Mesothelial cell of epicardium (in vitro differentiated cells): ENCODE measurements at regions not wholly inside any gene's neighbourhood (a gene's known extent, or its start where the extent isn't known, plus 50 kb on each side); places are given as distances from the start of the nearest gene placed in this dataset.

ENCODE experiments used
- DNase-seq, 2 experiments: peaks; one replicate each; pipeline ENCODE4 v3.0.0; 2021; ENCODE audit warnings: low spot score in 2 of 2; ENCODE audit not compliant: unreplicated experiment in 2 of 2
- H3K27ac Mint-ChIP-seq: 2 replicates; pipeline ENCODE4 v1.8.0; 2021; ENCODE audit warnings: mixed read lengths
- H3K27me3 Mint-ChIP-seq: 2 replicates; pipeline ENCODE4 v1.8.0; 2021; ENCODE audit warnings: low read depth, mixed read lengths
- H3K36me3 Mint-ChIP-seq: 2 replicates; pipeline ENCODE4 v1.8.0; 2021; ENCODE audit warnings: mixed read lengths
- H3K4me1 Mint-ChIP-seq: 2 replicates; pipeline ENCODE4 v1.8.0; 2021; ENCODE audit warnings: mixed read lengths
- H3K4me3 Mint-ChIP-seq: 2 replicates; pipeline ENCODE4 v1.8.0; 2021; ENCODE audit warnings: mild to moderate bottlenecking, moderate library complexity, mixed read lengths
- H3K9me3 Mint-ChIP-seq: 2 replicates; pipeline ENCODE4 v1.8.0; 2021; ENCODE audit warnings: mixed read lengths
- TF ChIP-seq, protein P1 (sequence below): fragments of 200-600 bp; sonication (generic); IDR thresholded peaks from one replicate; pipeline ENCODE4 v1.5.0; 2021; ENCODE audit warnings: antibody characterized with exemption; ENCODE audit not compliant: unreplicated experiment

- Mint-ChIP-seq H3K4me3 (no peak overlapping the region), H3K4me1 (no peaks in the 10 kb centered on the region)
These were observed 133.9 kb downstream of the CAAP1 start for GRCh38 chr9:26758655-26759054.

DNA sequence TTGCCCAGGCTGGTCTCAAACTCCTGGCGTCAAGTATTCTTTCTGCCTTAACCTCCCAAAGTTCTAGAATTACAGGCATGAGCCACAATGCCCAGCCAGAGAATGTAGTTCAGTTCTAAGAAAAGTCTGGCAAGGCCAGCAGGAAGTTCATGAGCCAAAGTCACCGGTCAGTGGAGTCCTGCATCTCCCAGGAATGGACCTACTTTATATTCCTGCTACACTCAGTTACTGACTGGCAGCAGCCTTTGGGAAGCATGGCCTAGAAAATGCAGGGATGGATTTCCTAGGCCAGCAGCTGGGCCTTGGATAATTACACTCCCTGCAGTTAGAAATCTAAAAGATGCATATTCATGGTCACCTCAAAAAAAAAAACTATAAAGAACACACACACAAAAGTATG lies 135.7 kb downstream of the CAAP1 start:
- no peaks in the 10 kb centered on the region for H3K4me1 Mint-ChIP-seq
- H3K9me3 Mint-ChIP-seq: no peaks in the 10 kb centered on the region
- H3K27ac Mint-ChIP-seq: no peak overlapping the region
- no peaks in the 10 kb centered on the region for H3K36me3 Mint-ChIP-seq
- DNase-seq: no peak
- H3K27me3 Mint-ChIP-seq: no peaks in the 10 kb centered on the region
- TF ChIP-seq, protein P1, sequence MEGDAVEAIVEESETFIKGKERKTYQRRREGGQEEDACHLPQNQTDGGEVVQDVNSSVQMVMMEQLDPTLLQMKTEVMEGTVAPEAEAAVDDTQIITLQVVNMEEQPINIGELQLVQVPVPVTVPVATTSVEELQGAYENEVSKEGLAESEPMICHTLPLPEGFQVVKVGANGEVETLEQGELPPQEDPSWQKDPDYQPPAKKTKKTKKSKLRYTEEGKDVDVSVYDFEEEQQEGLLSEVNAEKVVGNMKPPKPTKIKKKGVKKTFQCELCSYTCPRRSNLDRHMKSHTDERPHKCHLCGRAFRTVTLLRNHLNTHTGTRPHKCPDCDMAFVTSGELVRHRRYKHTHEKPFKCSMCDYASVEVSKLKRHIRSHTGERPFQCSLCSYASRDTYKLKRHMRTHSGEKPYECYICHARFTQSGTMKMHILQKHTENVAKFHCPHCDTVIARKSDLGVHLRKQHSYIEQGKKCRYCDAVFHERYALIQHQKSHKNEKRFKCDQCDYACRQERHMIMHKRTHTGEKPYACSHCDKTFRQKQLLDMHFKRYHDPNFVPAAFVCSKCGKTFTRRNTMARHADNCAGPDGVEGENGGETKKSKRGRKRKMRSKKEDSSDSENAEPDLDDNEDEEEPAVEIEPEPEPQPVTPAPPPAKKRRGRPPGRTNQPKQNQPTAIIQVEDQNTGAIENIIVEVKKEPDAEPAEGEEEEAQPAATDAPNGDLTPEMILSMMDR: no peak
- H3K4me3 Mint-ChIP-seq: no peak overlapping the region

More at GRCh38 chr9:26758655-26759054, 133.9 kb downstream of the CAAP1 start:
- TF ChIP-seq, protein P1: no peak
- Mint-ChIP-seq H3K27me3 (peaks cover under 1% of the 10 kb centered on the region), H3K36me3 (no peaks in the 10 kb centered on the region), H3K9me3 (no peaks in the 10 kb centered on the region), H3K27ac (no peak overlapping the region)
- DNase-seq: no peak

DNA sequence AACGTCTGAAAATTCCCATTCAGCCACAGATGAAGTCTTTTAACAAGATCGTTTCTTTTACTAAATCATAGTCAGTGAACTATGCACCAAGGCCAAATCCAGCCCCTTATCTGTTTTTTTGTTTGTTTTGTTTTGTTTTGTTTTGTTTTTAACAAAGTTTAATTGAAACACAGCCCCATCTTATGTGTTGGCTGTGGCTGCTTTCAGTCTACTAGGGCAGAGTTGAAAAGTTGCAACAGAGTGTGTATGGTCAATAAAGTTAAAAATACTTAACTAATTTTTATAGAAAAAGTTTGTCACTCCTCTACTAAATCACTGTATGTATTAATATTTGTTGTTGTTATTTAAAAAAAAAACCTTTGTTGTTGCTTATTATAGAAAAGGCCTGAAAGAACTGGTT lies 137.1 kb downstream of the CAAP1 start:
- Mint-ChIP-seq H3K4me1 (no peaks in the 10 kb centered on the region), H3K27ac (no peak overlapping the region), H3K36me3 (no peaks in the 10 kb centered on the region), H3K4me3 (no peak overlapping the region), H3K9me3 (no peaks in the 10 kb centered on the region), H3K27me3 (no peaks in the 10 kb centered on the region)
- no peak for DNase-seq
- TF ChIP-seq, protein P1: no peak

GRCh38 chr9:26754509-26755164 lies 138.0 kb downstream of the CAAP1 start:
- TF ChIP-seq, protein P1: no peak
- Mint-ChIP-seq H3K27ac (no peak overlapping the region), H3K9me3 (no peaks in the 10 kb centered on the region), H3K27me3 (no peaks in the 10 kb centered on the region), H3K4me3 (no peak overlapping the region), H3K36me3 (no peaks in the 10 kb centered on the region), H3K4me1 (no peaks in the 10 kb centered on the region)
- no peak for DNase-seq

DNA sequence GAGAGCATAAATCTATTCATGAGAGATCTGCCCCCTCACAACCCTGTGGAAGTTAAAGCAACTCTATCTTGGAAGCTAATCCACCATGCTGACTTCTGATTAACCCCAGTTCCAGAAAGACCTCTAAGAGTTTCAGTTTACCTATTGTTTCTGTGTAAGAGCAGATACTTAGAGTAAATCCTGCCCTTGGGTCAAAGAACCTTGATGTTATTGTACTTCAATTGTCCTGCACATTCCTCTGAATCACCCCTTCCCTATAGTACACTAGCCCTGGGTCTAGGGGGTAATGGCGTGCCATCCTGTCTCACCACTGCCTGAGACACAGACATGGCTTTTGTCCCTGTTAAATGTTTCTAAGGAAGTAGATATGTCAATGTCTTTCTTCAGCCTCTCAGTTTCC lies 138.6 kb downstream of the CAAP1 start:
- Mint-ChIP-seq H3K27me3 (no peaks in the 10 kb centered on the region), H3K4me1 (no peaks in the 10 kb centered on the region), H3K9me3 (no peaks in the 10 kb centered on the region), H3K4me3 (no peak overlapping the region), H3K27ac (no peak overlapping the region), H3K36me3 (no peaks in the 10 kb centered on the region)
- DNase-seq: no peak
- TF ChIP-seq, protein P1: no peak

- Mint-ChIP-seq H3K9me3 (no peaks in the 10 kb centered on the region), H3K27ac (no peak overlapping the region), H3K36me3 (no peaks in the 10 kb centered on the region), H3K27me3 (no peaks in the 10 kb centered on the region), H3K4me3 (no peak overlapping the region), H3K4me1 (no peaks in the 10 kb centered on the region)
- TF ChIP-seq, protein P1: no peak
- DNase-seq: no peak
These were observed 142.4 kb downstream of the CAAP1 start for GRCh38 chr9:26750162-26750561.
